Lung (tissue), 11 donors: ENCODE measurements at regions not wholly inside any gene's neighbourhood (a gene's known extent, or its start where the extent isn't known, plus 50 kb on each side); places are given as distances from the start of the nearest gene placed in this dataset.
"Not testable (repeated sequence)": the region's sequence is repeated elsewhere in the genome, so short reads cannot be mapped to it uniquely, and the experiment has no call there.

ENCODE experiments used
- ATAC-seq: fragments of 200-7000 bp; cut with Tn5 transposase; one replicate; pipeline ENCODE4 v1.9.1; 2020; ENCODE audit warnings: moderate number of reproducible peaks; ENCODE audit not compliant: insufficient read depth, low FRiP score
- DNase-seq, 3 donors: peaks; one replicate each; pipeline ENCODE4 v3.0.0-alpha.2; 2013 to 2017
- H3K27ac ChIP-seq, 2 donors: one replicate each; pipeline ENCODE4 v1.5.1; 2013; ENCODE audit warnings: mild to moderate bottlenecking in 2 of 2, moderate library complexity in 2 of 2, control low read depth in 1 of 2, inconsistent platforms in 1 of 2, low read depth in 1 of 2, low read length in 1 of 2
- H3K27me3 ChIP-seq, 3 donors: one replicate each; pipeline ENCODE4 v1.5.1; 2013; ENCODE audit warnings: low read length in 2 of 3; ENCODE audit not compliant: control insufficient read depth in 3 of 3, insufficient read depth in 3 of 3
- H3K36me3 ChIP-seq, 4 donors: one replicate each; pipeline ENCODE4 v1.5.1; 2013; ENCODE audit warnings: low read length in 4 of 4, mild to moderate bottlenecking in 1 of 4, moderate library complexity in 1 of 4; ENCODE audit not compliant: control insufficient read depth in 4 of 4, insufficient read depth in 4 of 4
- H3K4me1 ChIP-seq, 5 donors: one replicate each; pipeline ENCODE4 v1.5.1; 2013; ENCODE audit warnings: low read length in 5 of 5, mild to moderate bottlenecking in 2 of 5, moderate library complexity in 1 of 5; ENCODE audit not compliant: control insufficient read depth in 5 of 5, insufficient read depth in 5 of 5
- H3K4me3 ChIP-seq: one replicate; pipeline ENCODE4 v1.5.1; 2013; ENCODE audit warnings: mild to moderate bottlenecking, control low read depth, moderate library complexity
- H3K9ac ChIP-seq, 2 donors: one replicate each; pipeline ENCODE4 v1.5.1; 2013; ENCODE audit warnings: low read length in 2 of 2, control low read depth in 1 of 2; ENCODE audit not compliant: insufficient read depth in 1 of 2
- H3K9me3 ChIP-seq, 4 donors: one replicate each; pipeline ENCODE4 v1.5.1; 2013; ENCODE audit warnings: low read length in 3 of 4, mild to moderate bottlenecking in 1 of 4, moderate library complexity in 1 of 4; ENCODE audit not compliant: control insufficient read depth in 4 of 4, insufficient read depth in 3 of 4
- WGBS, 2 donors: extraction: QIAGEN DNeasy Blood & Tissue Kit; methylation state at CpG; one replicate each; pipeline ENCODE4 v1.1.7; 2013; 5-methylcytosine and 5-hydroxymethylcytosine counted together
- TF ChIP-seq, protein P1 (sequence below): IDR thresholded peaks from 2 replicates; pipeline ENCODE4 v1.5.1; 2012; ENCODE audit warnings: mild to moderate bottlenecking; ENCODE audit errors: control extremely low read depth, extremely low read depth
- donor health status: control.
- donor health status: control.
- donor health status: Bipolar disorder and iron deficiency.
- donor health status: healthy.
- donor health status: DM: yes; HTN: yes; CAD: no.

DNA sequence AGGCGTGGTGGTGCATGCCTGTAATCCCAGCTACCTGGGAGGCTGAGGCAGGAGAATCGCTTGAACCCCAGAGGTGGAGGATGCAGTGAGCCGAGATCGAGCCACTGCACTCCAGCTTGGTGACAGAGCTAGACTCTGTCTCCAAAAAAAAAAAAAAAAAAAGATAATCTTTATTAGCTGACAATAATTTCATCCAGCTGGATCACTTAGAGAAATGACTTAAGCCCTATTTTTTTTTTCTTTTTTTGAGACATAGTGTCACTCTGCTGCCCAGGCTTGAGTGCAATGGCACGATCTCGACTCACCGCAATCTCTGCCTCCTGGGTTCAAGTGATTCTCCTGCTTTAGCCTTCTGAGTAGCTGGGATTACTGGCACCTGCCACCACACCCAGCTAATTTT is 51.6 kb upstream of the MAP4K4 start:
- ATAC-seq, H3K27me3 ChIP-seq, H3K27ac ChIP-seq, H3K9me3 ChIP-seq, H3K4me3 ChIP-seq, H3K4me1 ChIP-seq, H3K36me3 ChIP-seq, H3K9ac ChIP-seq: not testable (repeated sequence)
- DNase-seq, result peak in 2 of 3 donors; percentile 67 to 75
- WGBS, 2 donors, result 92 to 100% methylated on average over 7 of the region's 7 CpGs

DNA sequence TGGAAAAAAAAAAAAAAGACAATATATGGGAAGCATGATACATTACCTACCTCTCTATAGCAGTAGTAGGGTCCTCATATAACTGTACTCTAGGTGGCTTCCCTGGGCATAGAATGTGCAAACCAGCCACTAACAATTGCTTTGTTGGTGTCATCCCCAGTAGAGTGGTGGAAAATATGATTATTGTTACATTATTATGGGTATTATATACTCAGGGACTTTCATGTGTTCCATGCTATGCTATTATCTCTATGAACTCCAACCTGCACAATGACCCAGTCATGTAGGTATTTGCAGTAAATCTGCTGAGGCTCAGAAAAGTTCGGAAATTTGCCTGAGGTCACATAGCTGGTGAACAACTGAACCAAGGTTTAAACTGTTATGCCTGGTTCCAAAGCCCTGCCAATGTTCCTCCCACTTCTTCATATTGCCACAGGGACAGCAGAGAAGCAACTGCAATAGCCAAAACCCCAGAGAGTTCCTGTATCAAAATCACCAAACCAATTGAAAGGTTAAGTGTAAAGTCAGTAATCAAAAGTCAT is 52.6 kb upstream of the MAP4K4 start:
- 94% methylated on average over 1 of the region's 1 CpG for WGBS, 2 donors
- Histone ChIP-seq H3K9me3 (no peaks in the 10 kb centered on the region), H3K27me3 (no peaks in the 10 kb centered on the region), H3K4me3 (no peak overlapping the region), H3K9ac (no peak overlapping the region), H3K4me1 (peaks cover 0 to 5% (median 0%) of the 10 kb centered on the region in 5 donors), H3K36me3 (no peaks in the 10 kb centered on the region), H3K27ac (no peak overlapping the region)
- ATAC-seq, result no peak
- TF ChIP-seq, protein P1, sequence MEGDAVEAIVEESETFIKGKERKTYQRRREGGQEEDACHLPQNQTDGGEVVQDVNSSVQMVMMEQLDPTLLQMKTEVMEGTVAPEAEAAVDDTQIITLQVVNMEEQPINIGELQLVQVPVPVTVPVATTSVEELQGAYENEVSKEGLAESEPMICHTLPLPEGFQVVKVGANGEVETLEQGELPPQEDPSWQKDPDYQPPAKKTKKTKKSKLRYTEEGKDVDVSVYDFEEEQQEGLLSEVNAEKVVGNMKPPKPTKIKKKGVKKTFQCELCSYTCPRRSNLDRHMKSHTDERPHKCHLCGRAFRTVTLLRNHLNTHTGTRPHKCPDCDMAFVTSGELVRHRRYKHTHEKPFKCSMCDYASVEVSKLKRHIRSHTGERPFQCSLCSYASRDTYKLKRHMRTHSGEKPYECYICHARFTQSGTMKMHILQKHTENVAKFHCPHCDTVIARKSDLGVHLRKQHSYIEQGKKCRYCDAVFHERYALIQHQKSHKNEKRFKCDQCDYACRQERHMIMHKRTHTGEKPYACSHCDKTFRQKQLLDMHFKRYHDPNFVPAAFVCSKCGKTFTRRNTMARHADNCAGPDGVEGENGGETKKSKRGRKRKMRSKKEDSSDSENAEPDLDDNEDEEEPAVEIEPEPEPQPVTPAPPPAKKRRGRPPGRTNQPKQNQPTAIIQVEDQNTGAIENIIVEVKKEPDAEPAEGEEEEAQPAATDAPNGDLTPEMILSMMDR, result no peak
- DNase-seq, result no peak

DNA sequence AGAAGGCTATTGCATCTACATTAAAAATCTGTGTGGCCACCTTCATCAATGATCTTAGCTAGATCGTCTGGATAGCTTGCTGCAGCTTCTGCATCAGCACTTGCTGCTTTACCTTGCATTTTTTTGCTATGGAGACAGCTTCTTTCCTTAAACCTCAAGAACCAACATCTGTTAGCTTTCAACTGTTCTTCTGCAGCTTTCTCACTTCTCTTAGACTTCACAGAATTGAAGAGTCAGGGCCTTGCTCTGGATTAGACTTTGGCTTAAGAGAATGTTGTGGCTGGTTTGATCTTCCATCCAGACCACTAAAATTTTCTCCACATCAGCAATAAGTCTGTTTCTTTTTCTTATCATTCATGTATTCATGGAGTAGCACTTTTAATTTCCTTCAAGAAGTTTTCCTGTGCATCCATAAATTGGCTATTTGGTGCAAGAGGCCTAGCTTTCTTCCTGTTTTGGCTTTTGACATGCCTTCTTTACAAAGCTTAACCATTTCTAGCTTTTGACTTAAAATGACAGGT is 54.4 kb upstream of the MAP4K4 start:
- TF ChIP-seq, protein P1, result no peak
- Histone ChIP-seq H3K4me1 (peaks cover 0 to 5% (median 0%) of the 10 kb centered on the region in 5 donors), H3K27ac (no peak overlapping the region), H3K4me3 (no peak overlapping the region), H3K36me3 (no peaks in the 10 kb centered on the region), H3K9me3 (no peaks in the 10 kb centered on the region), H3K27me3 (no peaks in the 10 kb centered on the region), H3K9ac (no peak overlapping the region)
- WGBS, 2 donors, result 89 to 94% methylated on average over 1 of the region's 1 CpG
- DNase-seq, result no peak
- no peak for ATAC-seq

DNA sequence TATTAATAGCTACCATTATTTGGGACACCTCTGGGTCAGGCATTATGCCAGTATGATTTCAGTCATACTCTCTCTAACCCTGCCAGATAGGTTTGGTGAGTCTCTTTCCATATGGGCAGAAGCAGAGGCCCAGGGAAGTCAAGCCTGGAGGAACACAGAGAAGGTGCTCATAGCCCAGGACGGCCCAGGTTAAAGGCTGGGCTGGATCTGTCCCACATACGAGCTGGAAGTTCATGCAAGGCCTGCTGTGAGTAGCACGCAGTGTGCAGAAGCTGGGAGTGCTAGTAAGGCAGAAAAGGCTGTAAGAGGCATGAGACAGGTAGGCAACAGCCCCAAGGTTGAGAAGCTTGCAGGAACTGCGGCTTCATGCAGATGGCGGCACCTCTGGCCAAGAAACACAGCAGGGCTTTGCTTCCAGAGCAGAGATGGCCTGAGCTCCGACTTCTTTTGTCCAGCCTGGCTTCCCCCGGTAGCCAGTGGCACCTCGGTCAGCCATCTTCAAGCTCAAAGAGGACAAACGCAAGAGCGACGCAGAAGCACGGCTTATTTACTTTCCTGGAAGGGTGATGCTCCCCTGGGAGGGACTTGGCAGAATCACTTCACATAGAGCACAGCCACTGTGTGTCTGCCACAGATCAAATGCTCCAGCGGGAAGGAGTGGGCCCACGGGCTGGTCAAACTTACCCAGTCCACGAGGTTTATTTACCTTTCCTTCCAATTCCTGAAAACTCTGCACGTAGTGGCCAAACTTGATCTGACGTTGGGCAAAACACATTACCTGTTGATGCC is 58.5 kb upstream of the MAP4K4 start:
- DNase-seq, result no peak
- no peaks in the 10 kb centered on the region for H3K9me3 ChIP-seq
- ATAC-seq, result no peak
- H3K36me3 ChIP-seq, result no peaks in the 10 kb centered on the region
- 90% methylated on average over 17 of the region's 17 CpGs for WGBS, 2 donors
- H3K9ac ChIP-seq, result no peak overlapping the region
- no peak overlapping the region for H3K4me3 ChIP-seq
- H3K4me1 ChIP-seq, result no peaks in the 10 kb centered on the region
- no peaks in the 10 kb centered on the region for H3K27me3 ChIP-seq
- TF ChIP-seq, protein P1, result no peak
- no peak overlapping the region for H3K27ac ChIP-seq
